WTC11 (cell line): ENCODE measurements at regions not wholly inside any gene's neighbourhood (a gene's known extent, or its start where the extent isn't known, plus 50 kb on each side); places are given as distances from the start of the nearest gene placed in this dataset.

ENCODE experiments used
- ATAC-seq: fragments of 200-7000 bp; cut with Tn5 transposase; 2 replicates; pipeline ENCODE4 v1.10.0; 2021; ENCODE audit warnings: mild to moderate bottlenecking, moderate library complexity
- CTCF ChIA-PET: fragments of 300-600 bp; sonication (Branson Sonifier 250); formaldehyde crosslinking; loops from one replicate; lab custom pipeline; 2021; ENCODE audit warnings: antibody characterized with exemption; lab: Charles Lee
- POLR2A ChIA-PET: fragments of 350-600 bp; sonication (Branson Sonifier 250); formaldehyde crosslinking; loops from one replicate; lab custom pipeline; 2021; ENCODE audit warnings: antibody characterized with exemption; lab: Charles Lee
- DNase-seq: peaks from one replicate; pipeline ENCODE4 v3.0.0; 2021; ENCODE audit warnings: low spot score
- H3K27ac Mint-ChIP-seq: 2 replicates; pipeline ENCODE4 v1.8.0; 2021; ENCODE audit warnings: mixed read lengths
- H3K27me3 Mint-ChIP-seq: 2 replicates; pipeline ENCODE4 v1.8.0; 2021; ENCODE audit warnings: low read depth, mild to moderate bottlenecking, moderate library complexity, mixed read lengths
- H3K36me3 Mint-ChIP-seq: 2 replicates; pipeline ENCODE4 v1.8.0; 2021; ENCODE audit warnings: mixed read lengths
- H3K4me1 Mint-ChIP-seq: 2 replicates; pipeline ENCODE4 v1.8.0; 2022; ENCODE audit warnings: mixed read lengths
- H3K4me3 Mint-ChIP-seq: 2 replicates; pipeline ENCODE4 v1.8.0; 2021; ENCODE audit warnings: mild to moderate bottlenecking, moderate library complexity, mixed read lengths
- H3K9me3 Mint-ChIP-seq: 2 replicates; pipeline ENCODE4 v1.8.0; 2021; ENCODE audit warnings: mixed read lengths
- EMX1 ChIP-seq: fragments of 250-450 bp; sonication (Bioruptor Pico); IDR thresholded peaks from 2 replicates; pipeline ENCODE4 v1.8.0; 2021; ENCODE audit warnings: mild to moderate bottlenecking
- ESRRA ChIP-seq: sonication (generic); formaldehyde crosslinking; IDR thresholded peaks from 2 replicates; pipeline ENCODE4 v1.8.1; 2022; ENCODE audit warnings: mild to moderate bottlenecking, missing genetic modification reagents, borderline replicate concordance
- FOXP1 ChIP-seq: sonication (generic); formaldehyde crosslinking; IDR thresholded peaks from 2 replicates; pipeline ENCODE4 v1.8.0; 2022; ENCODE audit warnings: missing genetic modification reagents, mild to moderate bottlenecking, moderate library complexity, borderline replicate concordance
- GABPB1 ChIP-seq: sonication (generic); formaldehyde crosslinking; IDR thresholded peaks from 2 replicates; pipeline ENCODE4 v1.8.1; 2023; ENCODE audit warnings: mild to moderate bottlenecking, missing genetic modification reagents
- GTF2I ChIP-seq: fragments of 250-450 bp; sonication (Bioruptor Pico); conservative IDR thresholded peaks from 2 replicates; pipeline ENCODE4 v1.4.0; 2021; ENCODE audit warnings: mild to moderate bottlenecking
- JUN ChIP-seq: sonication (generic); formaldehyde crosslinking; IDR thresholded peaks from 2 replicates; pipeline ENCODE4 v1.8.0; 2023; ENCODE audit warnings: mild to moderate bottlenecking, missing genetic modification reagents
- KAT7 ChIP-seq: sonication (generic); formaldehyde crosslinking; IDR thresholded peaks from 2 replicates; pipeline ENCODE4 v1.8.1; 2023; ENCODE audit warnings: missing genetic modification reagents, mild to moderate bottlenecking, borderline replicate concordance
- MXD4 ChIP-seq: fragments of 250-450 bp; sonication (Bioruptor Pico); IDR thresholded peaks from 2 replicates; pipeline ENCODE4 v1.8.0; 2021; ENCODE audit warnings: mild to moderate bottlenecking, moderate library complexity, borderline replicate concordance
- SMAD3 ChIP-seq: sonication (generic); formaldehyde crosslinking; IDR thresholded peaks from 2 replicates; pipeline ENCODE4 v1.8.0; 2022; ENCODE audit warnings: missing genetic modification reagents, mild to moderate bottlenecking, borderline replicate concordance
- SP1 ChIP-seq: sonication (generic); formaldehyde crosslinking; conservative IDR thresholded peaks from 2 replicates; pipeline ENCODE4 v1.8.1; 2022; ENCODE audit warnings: missing genetic modification reagents
- TP53 ChIP-seq: sonication (generic); formaldehyde crosslinking; IDR thresholded peaks from 2 replicates; pipeline ENCODE4 v1.8.1; 2023; ENCODE audit warnings: mild to moderate bottlenecking, missing genetic modification reagents
- ZNF138 ChIP-seq: sonication (generic); formaldehyde crosslinking; conservative IDR thresholded peaks from 2 replicates; pipeline ENCODE4 v1.8.1; 2022; ENCODE audit warnings: mild to moderate bottlenecking, moderate library complexity, missing genetic modification reagents
- ZNF219 ChIP-seq: sonication (generic); formaldehyde crosslinking; IDR thresholded peaks from 2 replicates; pipeline ENCODE4 v1.8.0; 2023; ENCODE audit warnings: missing genetic modification reagents, mild to moderate bottlenecking, borderline replicate concordance
- ZNF232 ChIP-seq: sonication (generic); formaldehyde crosslinking; IDR thresholded peaks from 2 replicates; pipeline ENCODE4 v1.8.0; 2022; ENCODE audit warnings: mild to moderate bottlenecking, missing genetic modification reagents
- ZNF317 ChIP-seq: sonication (generic); formaldehyde crosslinking; IDR thresholded peaks from 2 replicates; pipeline ENCODE4 v1.8.1; 2023; ENCODE audit warnings: low read depth, mild to moderate bottlenecking, moderate library complexity, missing genetic modification reagents, borderline replicate concordance
- ZNF396 ChIP-seq: fragments of 250-450 bp; sonication (Bioruptor Pico); IDR thresholded peaks from 2 replicates; pipeline ENCODE4 v1.8.0; 2021; ENCODE audit warnings: mild to moderate bottlenecking, moderate library complexity, borderline replicate concordance
- TF ChIP-seq, protein P1 (sequence below): fragments of 250-450 bp; sonication (Bioruptor Pico); IDR thresholded peaks from 2 replicates; pipeline ENCODE4 v1.9.0; 2021; ENCODE audit warnings: mild to moderate bottlenecking
- TF ChIP-seq, protein P2 (sequence below): sonication (generic); formaldehyde crosslinking; IDR thresholded peaks from 2 replicates; pipeline ENCODE4 v1.8.1; 2022; ENCODE audit warnings: low read depth, mild to moderate bottlenecking, moderate library complexity, missing genetic modification reagents, borderline replicate concordance
- TF ChIP-seq, protein P3 (sequence below): fragments of 250-450 bp; sonication (Bioruptor Pico); IDR thresholded peaks from 2 replicates; pipeline ENCODE4 v1.8.0; 2021; ENCODE audit warnings: mild to moderate bottlenecking
- TF ChIP-seq, protein P4 (sequence below): sonication (generic); formaldehyde crosslinking; IDR thresholded peaks from 2 replicates; pipeline ENCODE4 v1.8.1; 2022; ENCODE audit warnings: mild to moderate bottlenecking, moderate library complexity, missing genetic modification reagents
- TF ChIP-seq, protein P5 (sequence below): sonication (generic); formaldehyde crosslinking; IDR thresholded peaks from 2 replicates; pipeline ENCODE4 v1.8.0; 2023; ENCODE audit warnings: mild to moderate bottlenecking, missing genetic modification reagents
- TF ChIP-seq, protein P6 (sequence below): sonication (generic); formaldehyde crosslinking; IDR thresholded peaks from 2 replicates; pipeline ENCODE4 v1.8.0; 2022; ENCODE audit warnings: missing genetic modification reagents

DNA sequence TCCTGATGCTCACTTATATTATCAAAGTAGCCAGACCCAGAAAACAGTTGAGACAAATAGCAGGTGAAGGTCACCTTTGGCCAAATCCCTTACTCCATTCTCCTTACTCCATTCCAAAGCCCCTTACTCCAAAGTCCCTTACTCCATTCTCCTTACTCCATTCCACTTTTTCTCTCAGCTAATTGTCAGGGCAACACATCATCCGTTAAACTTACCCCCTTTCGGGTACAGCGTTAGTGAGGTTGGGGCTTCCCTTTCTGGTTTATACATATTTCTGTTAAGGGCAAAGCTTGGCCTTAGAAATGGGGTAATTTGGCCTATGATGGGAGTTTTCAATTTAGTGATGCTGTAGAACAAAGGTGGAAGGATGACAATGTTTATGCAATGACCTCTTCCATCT, 111.8 kb upstream of the CCND2 start:
- peaks cover 10% of the 10 kb centered on the region for H3K36me3 Mint-ChIP-seq
- DNase-seq (no peak), ATAC-seq (no peak)
- ChIA-PET CTCF (interaction anchor here (0.6 kb wide), 1 partner anchor 110 kb away, joined by 3 read pairs; no protein-coding TSS in a partner anchor), POLR2A (no interaction called here)
- H3K4me3 Mint-ChIP-seq, result no peak overlapping the region
- H3K4me1 Mint-ChIP-seq, result peaks cover 34% of the 10 kb centered on the region
- peak; percentile 96 for TF ChIP-seq ZNF317 (CRISPR knock-in tag)
- TF ChIP-seq, protein P1, sequence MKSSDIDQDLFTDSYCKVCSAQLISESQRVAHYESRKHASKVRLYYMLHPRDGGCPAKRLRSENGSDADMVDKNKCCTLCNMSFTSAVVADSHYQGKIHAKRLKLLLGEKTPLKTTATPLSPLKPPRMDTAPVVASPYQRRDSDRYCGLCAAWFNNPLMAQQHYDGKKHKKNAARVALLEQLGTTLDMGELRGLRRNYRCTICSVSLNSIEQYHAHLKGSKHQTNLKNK (CRISPR knock-in tag), result no peak
- no peak for TF ChIP-seq ZNF232 (CRISPR knock-in tag)
- H3K27ac Mint-ChIP-seq, result no peak overlapping the region
- H3K27me3 Mint-ChIP-seq, result peaks cover 15% of the 10 kb centered on the region
- H3K9me3 Mint-ChIP-seq, result peaks cover 9% of the 10 kb centered on the region

DNA sequence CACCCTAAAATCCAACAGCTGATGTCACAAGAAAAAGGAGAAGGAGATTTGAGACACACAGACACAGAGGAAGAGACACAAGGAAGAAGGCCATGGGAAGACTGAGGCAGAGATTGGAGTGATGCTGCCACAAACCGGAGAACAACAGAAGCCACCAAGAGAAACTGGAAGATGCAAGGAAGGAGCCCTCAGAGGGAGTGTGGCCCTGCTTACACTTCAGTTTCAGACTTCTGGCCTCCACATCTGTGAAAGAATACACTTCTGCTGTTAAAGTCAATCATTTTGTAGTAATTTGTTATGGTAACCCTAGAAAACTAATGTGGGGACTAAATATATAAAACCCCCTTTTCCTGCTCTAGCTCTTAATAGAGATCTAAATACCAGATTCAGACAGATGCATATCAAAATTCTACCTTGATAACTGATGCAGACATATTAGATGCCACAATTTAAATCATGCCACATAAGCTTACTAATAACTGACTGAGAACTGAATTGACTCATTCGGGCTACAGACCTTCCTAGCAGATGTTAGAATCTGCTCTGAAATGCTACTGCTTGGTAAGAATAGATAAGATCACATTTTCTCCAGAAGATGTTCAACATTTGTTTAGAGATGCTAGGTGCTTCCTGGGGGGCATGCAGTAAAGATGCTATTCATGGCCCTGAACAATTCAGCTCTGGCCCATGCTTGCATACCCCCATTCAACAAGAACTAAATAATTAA, 113.1 kb upstream of the CCND2 start:
- peaks cover 9% of the 10 kb centered on the region for H3K9me3 Mint-ChIP-seq
- ATAC-seq (no peak), DNase-seq (no peak)
- H3K27ac Mint-ChIP-seq, result no peak overlapping the region
- CTCF ChIA-PET, result no interaction called here
- peaks cover 38% of the 10 kb centered on the region for H3K4me1 Mint-ChIP-seq
- peaks cover 10% of the 10 kb centered on the region for H3K36me3 Mint-ChIP-seq
- H3K4me3 Mint-ChIP-seq, result no peak overlapping the region
- peaks cover 10% of the 10 kb centered on the region for H3K27me3 Mint-ChIP-seq
- no peak for TF ChIP-seq EMX1 (CRISPR knock-in tag)
- TF ChIP-seq, protein P2, sequence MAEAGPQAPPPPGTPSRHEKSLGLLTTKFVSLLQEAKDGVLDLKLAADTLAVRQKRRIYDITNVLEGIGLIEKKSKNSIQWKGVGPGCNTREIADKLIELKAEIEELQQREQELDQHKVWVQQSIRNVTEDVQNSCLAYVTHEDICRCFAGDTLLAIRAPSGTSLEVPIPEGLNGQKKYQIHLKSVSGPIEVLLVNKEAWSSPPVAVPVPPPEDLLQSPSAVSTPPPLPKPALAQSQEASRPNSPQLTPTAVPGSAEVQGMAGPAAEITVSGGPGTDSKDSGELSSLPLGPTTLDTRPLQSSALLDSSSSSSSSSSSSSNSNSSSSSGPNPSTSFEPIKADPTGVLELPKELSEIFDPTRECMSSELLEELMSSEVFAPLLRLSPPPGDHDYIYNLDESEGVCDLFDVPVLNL, result no peak
- no peak for TF ChIP-seq ZNF219 (CRISPR knock-in tag)
- TF ChIP-seq, protein P3, sequence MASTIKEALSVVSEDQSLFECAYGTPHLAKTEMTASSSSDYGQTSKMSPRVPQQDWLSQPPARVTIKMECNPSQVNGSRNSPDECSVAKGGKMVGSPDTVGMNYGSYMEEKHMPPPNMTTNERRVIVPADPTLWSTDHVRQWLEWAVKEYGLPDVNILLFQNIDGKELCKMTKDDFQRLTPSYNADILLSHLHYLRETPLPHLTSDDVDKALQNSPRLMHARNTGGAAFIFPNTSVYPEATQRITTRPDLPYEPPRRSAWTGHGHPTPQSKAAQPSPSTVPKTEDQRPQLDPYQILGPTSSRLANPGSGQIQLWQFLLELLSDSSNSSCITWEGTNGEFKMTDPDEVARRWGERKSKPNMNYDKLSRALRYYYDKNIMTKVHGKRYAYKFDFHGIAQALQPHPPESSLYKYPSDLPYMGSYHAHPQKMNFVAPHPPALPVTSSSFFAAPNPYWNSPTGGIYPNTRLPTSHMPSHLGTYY (CRISPR knock-in tag), result no peak
- no peak for TF ChIP-seq JUN (CRISPR knock-in tag)
- no peak for TF ChIP-seq FOXP1 (CRISPR knock-in tag)
- TF ChIP-seq KAT7, result no peak
- no peak for TF ChIP-seq TP53 (CRISPR knock-in tag)
- TF ChIP-seq GABPB1 (CRISPR knock-in tag), result no peak
- no peak for TF ChIP-seq ZNF396 (CRISPR knock-in tag)
- TF ChIP-seq SMAD3 (CRISPR knock-in tag), result no peak
- TF ChIP-seq, protein P4, sequence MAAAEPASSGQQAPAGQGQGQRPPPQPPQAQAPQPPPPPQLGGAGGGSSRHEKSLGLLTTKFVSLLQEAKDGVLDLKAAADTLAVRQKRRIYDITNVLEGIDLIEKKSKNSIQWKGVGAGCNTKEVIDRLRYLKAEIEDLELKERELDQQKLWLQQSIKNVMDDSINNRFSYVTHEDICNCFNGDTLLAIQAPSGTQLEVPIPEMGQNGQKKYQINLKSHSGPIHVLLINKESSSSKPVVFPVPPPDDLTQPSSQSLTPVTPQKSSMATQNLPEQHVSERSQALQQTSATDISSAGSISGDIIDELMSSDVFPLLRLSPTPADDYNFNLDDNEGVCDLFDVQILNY (CRISPR knock-in tag), result no peak
- no peak for TF ChIP-seq ESRRA
- TF ChIP-seq, protein P5, sequence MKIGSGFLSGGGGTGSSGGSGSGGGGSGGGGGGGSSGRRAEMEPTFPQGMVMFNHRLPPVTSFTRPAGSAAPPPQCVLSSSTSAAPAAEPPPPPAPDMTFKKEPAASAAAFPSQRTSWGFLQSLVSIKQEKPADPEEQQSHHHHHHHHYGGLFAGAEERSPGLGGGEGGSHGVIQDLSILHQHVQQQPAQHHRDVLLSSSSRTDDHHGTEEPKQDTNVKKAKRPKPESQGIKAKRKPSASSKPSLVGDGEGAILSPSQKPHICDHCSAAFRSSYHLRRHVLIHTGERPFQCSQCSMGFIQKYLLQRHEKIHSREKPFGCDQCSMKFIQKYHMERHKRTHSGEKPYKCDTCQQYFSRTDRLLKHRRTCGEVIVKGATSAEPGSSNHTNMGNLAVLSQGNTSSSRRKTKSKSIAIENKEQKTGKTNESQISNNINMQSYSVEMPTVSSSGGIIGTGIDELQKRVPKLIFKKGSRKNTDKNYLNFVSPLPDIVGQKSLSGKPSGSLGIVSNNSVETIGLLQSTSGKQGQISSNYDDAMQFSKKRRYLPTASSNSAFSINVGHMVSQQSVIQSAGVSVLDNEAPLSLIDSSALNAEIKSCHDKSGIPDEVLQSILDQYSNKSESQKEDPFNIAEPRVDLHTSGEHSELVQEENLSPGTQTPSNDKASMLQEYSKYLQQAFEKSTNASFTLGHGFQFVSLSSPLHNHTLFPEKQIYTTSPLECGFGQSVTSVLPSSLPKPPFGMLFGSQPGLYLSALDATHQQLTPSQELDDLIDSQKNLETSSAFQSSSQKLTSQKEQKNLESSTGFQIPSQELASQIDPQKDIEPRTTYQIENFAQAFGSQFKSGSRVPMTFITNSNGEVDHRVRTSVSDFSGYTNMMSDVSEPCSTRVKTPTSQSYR (CRISPR knock-in tag), result no peak
- no peak for TF ChIP-seq GTF2I
- no peak for TF ChIP-seq SP1 (CRISPR knock-in tag)
- no peak for TF ChIP-seq ZNF138
- no peak for TF ChIP-seq MXD4 (CRISPR knock-in tag)
- TF ChIP-seq, protein P6, sequence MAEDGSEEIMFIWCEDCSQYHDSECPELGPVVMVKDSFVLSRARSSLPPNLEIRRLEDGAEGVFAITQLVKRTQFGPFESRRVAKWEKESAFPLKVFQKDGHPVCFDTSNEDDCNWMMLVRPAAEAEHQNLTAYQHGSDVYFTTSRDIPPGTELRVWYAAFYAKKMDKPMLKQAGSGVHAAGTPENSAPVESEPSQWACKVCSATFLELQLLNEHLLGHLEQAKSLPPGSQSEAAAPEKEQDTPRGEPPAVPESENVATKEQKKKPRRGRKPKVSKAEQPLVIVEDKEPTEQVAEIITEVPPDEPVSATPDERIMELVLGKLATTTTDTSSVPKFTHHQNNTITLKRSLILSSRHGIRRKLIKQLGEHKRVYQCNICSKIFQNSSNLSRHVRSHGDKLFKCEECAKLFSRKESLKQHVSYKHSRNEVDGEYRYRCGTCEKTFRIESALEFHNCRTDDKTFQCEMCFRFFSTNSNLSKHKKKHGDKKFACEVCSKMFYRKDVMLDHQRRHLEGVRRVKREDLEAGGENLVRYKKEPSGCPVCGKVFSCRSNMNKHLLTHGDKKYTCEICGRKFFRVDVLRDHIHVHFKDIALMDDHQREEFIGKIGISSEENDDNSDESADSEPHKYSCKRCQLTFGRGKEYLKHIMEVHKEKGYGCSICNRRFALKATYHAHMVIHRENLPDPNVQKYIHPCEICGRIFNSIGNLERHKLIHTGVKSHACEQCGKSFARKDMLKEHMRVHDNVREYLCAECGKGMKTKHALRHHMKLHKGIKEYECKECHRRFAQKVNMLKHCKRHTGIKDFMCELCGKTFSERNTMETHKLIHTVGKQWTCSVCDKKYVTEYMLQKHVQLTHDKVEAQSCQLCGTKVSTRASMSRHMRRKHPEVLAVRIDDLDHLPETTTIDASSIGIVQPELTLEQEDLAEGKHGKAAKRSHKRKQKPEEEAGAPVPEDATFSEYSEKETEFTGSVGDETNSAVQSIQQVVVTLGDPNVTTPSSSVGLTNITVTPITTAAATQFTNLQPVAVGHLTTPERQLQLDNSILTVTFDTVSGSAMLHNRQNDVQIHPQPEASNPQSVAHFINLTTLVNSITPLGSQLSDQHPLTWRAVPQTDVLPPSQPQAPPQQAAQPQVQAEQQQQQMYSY (CRISPR knock-in tag), result no peak
- POLR2A ChIA-PET, result no interaction called here
